Stomach (tissue), 4 donors: ENCODE measurements at regions not wholly inside any gene's neighbourhood (a gene's known extent, or its start where the extent isn't known, plus 50 kb on each side); places are given as distances from the start of the nearest gene placed in this dataset.

Experiments used
- CTCF ChIP-seq, 7 experiments: fragments of 450-650 bp in 4 of 7; fragments of 200-600 bp in 3 of 7; sonication (generic) in 3 of 7; IDR thresholded peaks; one replicate each; pipeline ENCODE4 v1.5.1; 2016 to 2019; ENCODE audit warnings: antibody characterized with exemption in 7 of 7, control low read depth in 2 of 7, mild to moderate bottlenecking in 1 of 7
- EP300 ChIP-seq: sonication (generic); formaldehyde crosslinking; IDR thresholded peaks from one replicate; pipeline ENCODE4 v1.6.1; 2017; ENCODE audit warnings: antibody characterized with exemption

DNA sequence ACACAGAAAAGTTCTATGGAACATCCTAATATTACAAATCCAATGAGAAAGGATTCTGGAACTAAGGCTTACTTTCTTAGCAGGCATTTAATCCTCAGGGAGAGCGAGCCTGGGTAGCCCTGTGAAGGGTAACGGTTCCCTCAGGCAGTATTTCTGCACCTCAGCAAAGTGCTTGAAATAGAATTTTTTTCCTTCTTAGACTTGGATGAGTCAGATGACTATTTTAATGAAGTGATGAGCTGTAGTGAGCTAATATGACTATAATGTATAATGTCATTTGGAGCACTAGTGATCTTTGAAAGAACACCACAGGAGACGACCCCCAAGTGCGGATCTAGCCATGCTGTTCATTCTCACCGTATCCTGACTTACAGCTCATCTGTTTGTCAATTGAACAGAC is 493.0 kb upstream of the FAM241A start:
- TF ChIP-seq EP300 = no peak
- TF ChIP-seq CTCF (IDR thresholded peaks at IDR 0.05) = no peak
